ENCODE measurements at regions not wholly inside any gene's neighbourhood (a gene's known extent, or its start where the extent isn't known, plus 50 kb on each side); places are given as distances from the start of the nearest gene placed in this dataset.

DNA sequence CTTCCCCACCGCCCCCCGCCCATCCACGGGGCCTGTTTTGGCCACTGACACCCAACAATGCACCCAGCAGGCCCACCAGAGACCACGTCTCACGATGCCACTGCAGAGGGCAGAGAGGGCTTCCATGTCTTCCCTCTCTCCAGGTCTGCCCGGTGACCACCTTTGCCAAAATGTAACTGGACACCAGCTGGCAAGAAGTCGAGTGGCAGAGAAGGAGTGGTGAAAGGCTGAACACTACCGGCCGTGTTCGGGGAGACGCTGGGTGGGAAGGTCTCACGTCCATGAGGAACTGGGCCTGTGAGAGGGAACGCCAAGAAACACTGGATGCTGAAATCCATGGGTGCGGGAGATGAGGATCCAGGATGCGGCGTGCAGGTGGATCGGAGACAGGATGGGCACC, 308.2 kb downstream of the ADGRD1 start:
- H3K4me2 ChIP-seq (ENCODE audit: low read length) = no peak overlapping the region
- no peaks in the 10 kb centered on the region for H3K9me2 ChIP-seq (ENCODE audit: insufficient read depth, low read length)
- no peaks in the 10 kb centered on the region for H3K79me2 ChIP-seq (replicated peaks; ENCODE audit: insufficient read depth, low read length)
- no peaks in the 10 kb centered on the region for H3F3A ChIP-seq (ENCODE audit: insufficient read depth, low read length, poor library complexity, severe bottlenecking)
- TF ChIP-seq, protein P1, sequence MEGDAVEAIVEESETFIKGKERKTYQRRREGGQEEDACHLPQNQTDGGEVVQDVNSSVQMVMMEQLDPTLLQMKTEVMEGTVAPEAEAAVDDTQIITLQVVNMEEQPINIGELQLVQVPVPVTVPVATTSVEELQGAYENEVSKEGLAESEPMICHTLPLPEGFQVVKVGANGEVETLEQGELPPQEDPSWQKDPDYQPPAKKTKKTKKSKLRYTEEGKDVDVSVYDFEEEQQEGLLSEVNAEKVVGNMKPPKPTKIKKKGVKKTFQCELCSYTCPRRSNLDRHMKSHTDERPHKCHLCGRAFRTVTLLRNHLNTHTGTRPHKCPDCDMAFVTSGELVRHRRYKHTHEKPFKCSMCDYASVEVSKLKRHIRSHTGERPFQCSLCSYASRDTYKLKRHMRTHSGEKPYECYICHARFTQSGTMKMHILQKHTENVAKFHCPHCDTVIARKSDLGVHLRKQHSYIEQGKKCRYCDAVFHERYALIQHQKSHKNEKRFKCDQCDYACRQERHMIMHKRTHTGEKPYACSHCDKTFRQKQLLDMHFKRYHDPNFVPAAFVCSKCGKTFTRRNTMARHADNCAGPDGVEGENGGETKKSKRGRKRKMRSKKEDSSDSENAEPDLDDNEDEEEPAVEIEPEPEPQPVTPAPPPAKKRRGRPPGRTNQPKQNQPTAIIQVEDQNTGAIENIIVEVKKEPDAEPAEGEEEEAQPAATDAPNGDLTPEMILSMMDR (IDR thresholded peaks at IDR 0.05; ENCODE audit: poor library complexity, severe bottlenecking) = no peak
- H3K9ac ChIP-seq (ENCODE audit: low read length) = no peak overlapping the region
- no peak overlapping the region for H3K4me3 ChIP-seq (ENCODE audit: low read length)
- no peaks in the 10 kb centered on the region for H3K27me3 ChIP-seq (ENCODE audit: insufficient read depth, low read depth, low read length)
- no peak overlapping the region for H3K27ac ChIP-seq (ENCODE audit: low read length)
- H4K20me1 ChIP-seq (ENCODE audit: insufficient read depth) = no peaks in the 10 kb centered on the region
- no peaks in the 10 kb centered on the region for H3K36me3 ChIP-seq (ENCODE audit: insufficient read depth, low read length)
- no peak overlapping the region for H2AFZ ChIP-seq (ENCODE audit: low read depth, low read length)
- H3K9me3 ChIP-seq (ENCODE audit: low read length) = no peaks in the 10 kb centered on the region

DNA sequence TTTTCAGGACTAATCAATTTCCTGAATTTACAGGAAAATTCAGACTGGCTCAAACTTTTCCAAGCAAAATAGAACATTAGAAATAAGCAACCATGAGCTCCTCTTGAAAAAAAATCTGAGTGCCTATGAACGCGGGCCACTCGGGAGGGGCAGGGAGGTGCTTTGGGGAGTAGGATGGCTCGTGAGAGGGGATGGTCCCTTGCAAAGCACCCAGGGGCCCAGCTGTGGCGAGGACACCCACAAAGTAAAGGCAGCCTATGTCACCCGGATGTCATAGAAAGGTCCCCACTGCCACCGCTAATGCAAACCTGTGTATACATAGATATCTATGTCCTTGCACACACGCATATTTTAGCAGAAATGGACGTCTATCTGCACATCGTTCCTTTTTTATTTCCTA, 309.9 kb downstream of the ADGRD1 start:
- Histone ChIP-seq H2AFZ (ENCODE audit: low read depth, low read length) (no peak overlapping the region), H3K4me3 (ENCODE audit: low read length) (no peak overlapping the region), H3K36me3 (ENCODE audit: insufficient read depth, low read length) (no peaks in the 10 kb centered on the region)

More for the DNA sequence above, 309.9 kb downstream of the ADGRD1 start:
- Histone ChIP-seq H3K27me3 (ENCODE audit: insufficient read depth, low read depth, low read length) (no peaks in the 10 kb centered on the region), H3K27ac (ENCODE audit: low read length) (no peak overlapping the region), H3K9me3 (ENCODE audit: low read length) (no peaks in the 10 kb centered on the region), H3F3A (ENCODE audit: insufficient read depth, low read length, poor library complexity, severe bottlenecking) (no peaks in the 10 kb centered on the region), H3K9ac (ENCODE audit: low read length) (no peak overlapping the region), H3K9me2 (ENCODE audit: insufficient read depth, low read length) (no peaks in the 10 kb centered on the region), H4K20me1 (ENCODE audit: insufficient read depth) (no peaks in the 10 kb centered on the region), H3K4me2 (ENCODE audit: low read length) (no peak overlapping the region), H3K79me2 (replicated peaks; ENCODE audit: insufficient read depth, low read length) (no peaks in the 10 kb centered on the region)
- no peak for TF ChIP-seq TAF1 (IDR thresholded peaks at IDR 0.05; ENCODE audit: low read depth)
- TF ChIP-seq, protein P2, sequence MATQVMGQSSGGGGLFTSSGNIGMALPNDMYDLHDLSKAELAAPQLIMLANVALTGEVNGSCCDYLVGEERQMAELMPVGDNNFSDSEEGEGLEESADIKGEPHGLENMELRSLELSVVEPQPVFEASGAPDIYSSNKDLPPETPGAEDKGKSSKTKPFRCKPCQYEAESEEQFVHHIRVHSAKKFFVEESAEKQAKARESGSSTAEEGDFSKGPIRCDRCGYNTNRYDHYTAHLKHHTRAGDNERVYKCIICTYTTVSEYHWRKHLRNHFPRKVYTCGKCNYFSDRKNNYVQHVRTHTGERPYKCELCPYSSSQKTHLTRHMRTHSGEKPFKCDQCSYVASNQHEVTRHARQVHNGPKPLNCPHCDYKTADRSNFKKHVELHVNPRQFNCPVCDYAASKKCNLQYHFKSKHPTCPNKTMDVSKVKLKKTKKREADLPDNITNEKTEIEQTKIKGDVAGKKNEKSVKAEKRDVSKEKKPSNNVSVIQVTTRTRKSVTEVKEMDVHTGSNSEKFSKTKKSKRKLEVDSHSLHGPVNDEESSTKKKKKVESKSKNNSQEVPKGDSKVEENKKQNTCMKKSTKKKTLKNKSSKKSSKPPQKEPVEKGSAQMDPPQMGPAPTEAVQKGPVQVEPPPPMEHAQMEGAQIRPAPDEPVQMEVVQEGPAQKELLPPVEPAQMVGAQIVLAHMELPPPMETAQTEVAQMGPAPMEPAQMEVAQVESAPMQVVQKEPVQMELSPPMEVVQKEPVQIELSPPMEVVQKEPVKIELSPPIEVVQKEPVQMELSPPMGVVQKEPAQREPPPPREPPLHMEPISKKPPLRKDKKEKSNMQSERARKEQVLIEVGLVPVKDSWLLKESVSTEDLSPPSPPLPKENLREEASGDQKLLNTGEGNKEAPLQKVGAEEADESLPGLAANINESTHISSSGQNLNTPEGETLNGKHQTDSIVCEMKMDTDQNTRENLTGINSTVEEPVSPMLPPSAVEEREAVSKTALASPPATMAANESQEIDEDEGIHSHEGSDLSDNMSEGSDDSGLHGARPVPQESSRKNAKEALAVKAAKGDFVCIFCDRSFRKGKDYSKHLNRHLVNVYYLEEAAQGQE (IDR thresholded peaks at IDR 0.05; ENCODE audit: borderline replicate concordance) = no peak
- TF ChIP-seq, protein P1 (IDR thresholded peaks at IDR 0.05; ENCODE audit: poor library complexity, severe bottlenecking) = no peak
- TF ChIP-seq EP300 (conservative IDR thresholded peaks at IDR 0.05; ENCODE audit: poor library complexity, severe bottlenecking) = no peak
- no peak for TF ChIP-seq EZH2 (IDR thresholded peaks at IDR 0.05; ENCODE audit: borderline replicate concordance, insufficient read depth, low read length, poor library complexity, severe bottlenecking)
- TF ChIP-seq RAD21 (conservative IDR thresholded peaks at IDR 0.05) = no peak

Data from neural cell (in vitro differentiated cells).